Ectodermal cell (in vitro differentiated cells): ENCODE measurements at regions not wholly inside any gene's neighbourhood (a gene's known extent, or its start where the extent isn't known, plus 50 kb on each side); places are given as distances from the start of the nearest gene placed in this dataset.

Experiments used
- H3K27ac ChIP-seq: 2 replicates; pipeline ENCODE4 v1.7.0; 2013; ENCODE audit warnings: mild to moderate bottlenecking, low read depth, low read length; ENCODE audit not compliant: insufficient read depth, poor library complexity, severe bottlenecking
- H3K27me3 ChIP-seq: 2 replicates; pipeline ENCODE4 v1.7.0; 2013; ENCODE audit warnings: mild to moderate bottlenecking, low read length; ENCODE audit not compliant: insufficient read depth, control insufficient read depth, poor library complexity, severe bottlenecking
- H3K36me3 ChIP-seq: one replicate; pipeline ENCODE4 v1.7.0; 2013; ENCODE audit warnings: low read length; ENCODE audit not compliant: control insufficient read depth, insufficient read depth
- H3K4me1 ChIP-seq: one replicate; pipeline ENCODE4 v1.7.0; 2013; ENCODE audit warnings: low read length; ENCODE audit not compliant: control insufficient read depth, insufficient read depth
- H3K4me3 ChIP-seq: 2 replicates; pipeline ENCODE4 v1.7.0; 2013; ENCODE audit warnings: low read depth, low read length, control low read depth; ENCODE audit not compliant: insufficient read depth
- H3K9me3 ChIP-seq: 2 replicates; pipeline ENCODE4 v1.7.0; 2013; ENCODE audit warnings: mild to moderate bottlenecking, low read length, moderate library complexity; ENCODE audit not compliant: control insufficient read depth
- WGBS, 2 experiments: methylation state at CpG; one replicate each; pipeline ENCODE4 v1.1.7; 2013; ENCODE audit warnings: missing lambda C conversion rate in 2 of 2; 5-methylcytosine and 5-hydroxymethylcytosine counted together

GRCh38 chr16:64778777-64779176, 343.1 kb downstream of the CDH11 start:
- WGBS, 2 experiments, result 82% methylated on average over 1 of the region's 1 CpG; no CpG with 5 or more reads in 1 of the 2 experiments
- Histone ChIP-seq H3K9me3 (no peaks in the 10 kb centered on the region), H3K36me3 (no peaks in the 10 kb centered on the region)

GRCh38 chr16:64773638-64774037, 348.2 kb downstream of the CDH11 start:
- WGBS, 2 experiments, result 94 to 98% methylated on average over 2 of the region's 2 CpGs
- H3K27ac ChIP-seq, result no peak overlapping the region
- H3K4me3 ChIP-seq, result no peak overlapping the region
- H3K27me3 ChIP-seq, result no peaks in the 10 kb centered on the region
- no peaks in the 10 kb centered on the region for H3K36me3 ChIP-seq
- H3K4me1 ChIP-seq, result no peaks in the 10 kb centered on the region
- H3K9me3 ChIP-seq, result no peaks in the 10 kb centered on the region

More at GRCh38 chr16:64778777-64779176, 343.1 kb downstream of the CDH11 start:
- H3K27ac ChIP-seq, result no peak overlapping the region
- H3K4me1 ChIP-seq, result no peaks in the 10 kb centered on the region
- no peaks in the 10 kb centered on the region for H3K27me3 ChIP-seq
- H3K4me3 ChIP-seq, result no peak overlapping the region

- 83 to 96% methylated on average over 2 to 3 of the region's 3 CpGs for WGBS, 2 experiments
- H3K9me3 ChIP-seq, result no peaks in the 10 kb centered on the region
Measured at GRCh38 chr16:64773184-64773583, 348.7 kb downstream of the CDH11 start.

GRCh38 chr16:64771273-64771672, 350.6 kb downstream of the CDH11 start:
- 96 to 97% methylated on average over 13 of the region's 13 CpGs for WGBS, 2 experiments
- Histone ChIP-seq H3K36me3 (no peaks in the 10 kb centered on the region), H3K9me3 (no peaks in the 10 kb centered on the region), H3K27me3 (no peaks in the 10 kb centered on the region), H3K4me3 (no peak overlapping the region), H3K4me1 (no peaks in the 10 kb centered on the region), H3K27ac (no peak overlapping the region)

More at GRCh38 chr16:64773184-64773583, 348.7 kb downstream of the CDH11 start:
- Histone ChIP-seq H3K4me3 (no peak overlapping the region), H3K36me3 (no peaks in the 10 kb centered on the region), H3K4me1 (no peaks in the 10 kb centered on the region), H3K27me3 (no peaks in the 10 kb centered on the region), H3K27ac (no peak overlapping the region)

- H3K27ac ChIP-seq, result no peak overlapping the region
- H3K4me3 ChIP-seq, result no peak overlapping the region
- H3K9me3 ChIP-seq, result no peaks in the 10 kb centered on the region
- no peaks in the 10 kb centered on the region for H3K4me1 ChIP-seq
- no peaks in the 10 kb centered on the region for H3K27me3 ChIP-seq
- no peaks in the 10 kb centered on the region for H3K36me3 ChIP-seq
- WGBS, 2 experiments, result 85 to 86% methylated on average over 2 of the region's 2 CpGs
Measured at GRCh38 chr16:64762211-64762610, 359.7 kb downstream of the CDH11 start.

- H3K36me3 ChIP-seq, result no peaks in the 10 kb centered on the region
- H3K27ac ChIP-seq, result no peak overlapping the region
- no peak overlapping the region for H3K4me3 ChIP-seq
- no peaks in the 10 kb centered on the region for H3K9me3 ChIP-seq
- H3K4me1 ChIP-seq, result no peaks in the 10 kb centered on the region
- no peaks in the 10 kb centered on the region for H3K27me3 ChIP-seq
- 91% methylated on average over 1 of the region's 1 CpG; no CpG with 5 or more reads in 1 of the 2 experiments for WGBS, 2 experiments
Measured at GRCh38 chr16:64754279-64754678, 367.6 kb downstream of the CDH11 start.

GRCh38 chr16:64751906-64752305, 370.0 kb downstream of the CDH11 start:
- Histone ChIP-seq H3K27me3 (no peaks in the 10 kb centered on the region), H3K27ac (no peak overlapping the region), H3K36me3 (no peaks in the 10 kb centered on the region), H3K4me3 (no peak overlapping the region), H3K4me1 (no peaks in the 10 kb centered on the region), H3K9me3 (no peaks in the 10 kb centered on the region)

GRCh38 chr16:64749346-64749745, 372.5 kb downstream of the CDH11 start:
- no peaks in the 10 kb centered on the region for H3K36me3 ChIP-seq
- no peak overlapping the region for H3K27ac ChIP-seq
- H3K27me3 ChIP-seq, result no peaks in the 10 kb centered on the region
- H3K4me3 ChIP-seq, result no peak overlapping the region
- H3K4me1 ChIP-seq, result no peaks in the 10 kb centered on the region
- no peaks in the 10 kb centered on the region for H3K9me3 ChIP-seq

- H3K27me3 ChIP-seq, result no peaks in the 10 kb centered on the region
- H3K9me3 ChIP-seq, result no peaks in the 10 kb centered on the region
- no peak overlapping the region for H3K4me3 ChIP-seq
- H3K27ac ChIP-seq, result no peak overlapping the region
- WGBS, 2 experiments, result 82 to 91% methylated on average over 4 of the region's 4 CpGs
- no peaks in the 10 kb centered on the region for H3K36me3 ChIP-seq
- no peaks in the 10 kb centered on the region for H3K4me1 ChIP-seq
Measured at GRCh38 chr16:64745258-64745930, 376.5 kb downstream of the CDH11 start.

GRCh38 chr16:64742455-64743223, 379.2 kb downstream of the CDH11 start:
- no peaks in the 10 kb centered on the region for H3K27me3 ChIP-seq
- H3K4me1 ChIP-seq, result no peaks in the 10 kb centered on the region
- H3K36me3 ChIP-seq, result no peaks in the 10 kb centered on the region
- H3K27ac ChIP-seq, result no peak overlapping the region
- no peak overlapping the region for H3K4me3 ChIP-seq
- WGBS, 2 experiments, result 89 to 96% methylated on average over 2 to 3 of the region's 3 CpGs
- H3K9me3 ChIP-seq, result no peaks in the 10 kb centered on the region
